ENCODE measurements at regions not wholly inside any gene's neighbourhood (a gene's known extent, or its start where the extent isn't known, plus 50 kb on each side); places are given as distances from the start of the nearest gene placed in this dataset.

DNA sequence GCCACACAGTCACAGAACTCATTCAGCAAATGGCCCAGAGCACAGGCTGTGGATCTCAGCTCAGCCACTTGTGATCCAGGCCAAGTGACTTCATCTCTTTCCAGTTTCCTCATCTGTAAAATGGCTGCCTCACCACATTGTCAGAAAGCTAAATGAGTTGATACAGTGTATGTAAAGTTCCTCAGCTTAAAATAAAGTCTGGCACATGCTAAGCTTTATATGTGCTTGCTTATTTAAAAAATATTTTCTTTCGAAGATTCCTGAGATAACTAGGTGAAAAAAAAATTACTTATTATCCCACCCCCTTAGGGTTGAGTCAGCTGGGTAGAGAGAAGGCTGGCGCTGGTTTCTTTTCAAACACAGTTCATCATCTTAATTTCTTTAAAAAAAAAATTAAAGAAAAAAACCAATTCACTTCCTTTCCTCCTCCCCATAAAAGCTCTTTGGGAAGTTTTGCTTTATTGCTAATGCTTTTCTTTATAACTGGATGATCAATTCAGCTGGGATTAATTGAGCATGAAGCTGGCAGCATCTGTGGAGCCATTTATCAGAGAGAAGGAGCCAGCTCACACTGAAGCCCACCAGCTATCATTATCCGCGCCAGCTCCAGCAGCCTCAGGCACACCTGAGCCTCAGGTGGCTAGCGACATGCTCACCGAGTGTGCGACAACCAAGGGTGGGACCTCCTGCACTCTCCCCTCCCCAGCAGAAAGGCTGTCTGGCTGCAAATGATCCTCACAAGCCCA, 354.9 kb downstream of the FOXO1 start:
- H3K27me3 Mint-ChIP-seq (ENCODE audit: low read depth), result no peaks in the 10 kb centered on the region
- H3K36me3 Mint-ChIP-seq (ENCODE audit: low read depth), result no peaks in the 10 kb centered on the region
- H3K27ac Mint-ChIP-seq, result no peak overlapping the region
- no peak overlapping the region for H3K4me3 Mint-ChIP-seq
- peaks cover 10% of the 10 kb centered on the region for H3K9me3 Mint-ChIP-seq
- peaks cover 6% of the 10 kb centered on the region for H3K4me1 Mint-ChIP-seq
- TF ChIP-seq, protein P1, sequence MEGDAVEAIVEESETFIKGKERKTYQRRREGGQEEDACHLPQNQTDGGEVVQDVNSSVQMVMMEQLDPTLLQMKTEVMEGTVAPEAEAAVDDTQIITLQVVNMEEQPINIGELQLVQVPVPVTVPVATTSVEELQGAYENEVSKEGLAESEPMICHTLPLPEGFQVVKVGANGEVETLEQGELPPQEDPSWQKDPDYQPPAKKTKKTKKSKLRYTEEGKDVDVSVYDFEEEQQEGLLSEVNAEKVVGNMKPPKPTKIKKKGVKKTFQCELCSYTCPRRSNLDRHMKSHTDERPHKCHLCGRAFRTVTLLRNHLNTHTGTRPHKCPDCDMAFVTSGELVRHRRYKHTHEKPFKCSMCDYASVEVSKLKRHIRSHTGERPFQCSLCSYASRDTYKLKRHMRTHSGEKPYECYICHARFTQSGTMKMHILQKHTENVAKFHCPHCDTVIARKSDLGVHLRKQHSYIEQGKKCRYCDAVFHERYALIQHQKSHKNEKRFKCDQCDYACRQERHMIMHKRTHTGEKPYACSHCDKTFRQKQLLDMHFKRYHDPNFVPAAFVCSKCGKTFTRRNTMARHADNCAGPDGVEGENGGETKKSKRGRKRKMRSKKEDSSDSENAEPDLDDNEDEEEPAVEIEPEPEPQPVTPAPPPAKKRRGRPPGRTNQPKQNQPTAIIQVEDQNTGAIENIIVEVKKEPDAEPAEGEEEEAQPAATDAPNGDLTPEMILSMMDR (IDR thresholded peaks at IDR 0.05; ENCODE audit: unreplicated experiment in 3 of 3), result no peak

GRCh38 chr13:40313269-40314200, 352.9 kb downstream of the FOXO1 start:
- Mint-ChIP-seq H3K4me1 (peaks cover 11% of the 10 kb centered on the region), H3K27ac (no peak overlapping the region), H3K27me3 (ENCODE audit: low read depth) (no peaks in the 10 kb centered on the region), H3K4me3 (no peak overlapping the region), H3K36me3 (ENCODE audit: low read depth) (no peaks in the 10 kb centered on the region), H3K9me3 (no peaks in the 10 kb centered on the region)
- TF ChIP-seq, protein P1 (IDR thresholded peaks at IDR 0.05; ENCODE audit: unreplicated experiment in 3 of 3), result no peak

DNA sequence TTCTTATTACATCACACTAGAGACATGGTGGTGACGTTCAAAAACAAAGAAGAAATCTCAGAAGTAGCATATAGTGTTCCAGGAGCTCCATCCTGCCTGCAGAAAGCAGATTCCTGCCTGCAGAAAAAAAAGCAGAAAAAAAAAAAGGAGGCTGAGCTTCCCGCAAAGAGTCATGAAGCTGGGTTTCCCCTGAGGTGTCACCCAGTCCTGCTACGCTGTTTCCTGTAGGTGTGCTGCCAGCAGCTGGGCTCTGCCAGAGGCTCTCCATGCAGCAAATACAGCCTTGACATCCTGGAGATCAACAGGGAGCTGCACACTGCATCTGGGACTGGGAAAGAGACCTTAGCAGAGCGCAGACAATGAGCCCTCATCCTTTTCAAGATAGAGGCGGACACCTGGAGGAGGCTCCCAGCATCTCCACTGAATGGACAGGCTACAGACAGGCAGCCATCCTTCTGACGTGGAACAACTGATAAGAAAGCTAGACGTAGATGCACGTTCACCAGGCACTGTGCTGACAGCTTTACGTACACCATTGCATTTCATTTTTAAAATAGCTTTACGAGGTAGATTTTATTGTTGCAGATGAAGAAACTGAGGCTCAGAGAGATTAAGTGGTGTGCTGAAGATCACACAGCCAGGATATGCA, 350.9 kb downstream of the FOXO1 start:
- Mint-ChIP-seq H3K27me3 (ENCODE audit: low read depth) (no peaks in the 10 kb centered on the region), H3K9me3 (no peaks in the 10 kb centered on the region), H3K27ac (no peak overlapping the region), H3K4me3 (no peak overlapping the region), H3K36me3 (ENCODE audit: low read depth) (no peaks in the 10 kb centered on the region), H3K4me1 (peaks cover 14% of the 10 kb centered on the region)
- TF ChIP-seq, protein P1 (IDR thresholded peaks at IDR 0.05; ENCODE audit: unreplicated experiment in 3 of 3), result no peak

DNA sequence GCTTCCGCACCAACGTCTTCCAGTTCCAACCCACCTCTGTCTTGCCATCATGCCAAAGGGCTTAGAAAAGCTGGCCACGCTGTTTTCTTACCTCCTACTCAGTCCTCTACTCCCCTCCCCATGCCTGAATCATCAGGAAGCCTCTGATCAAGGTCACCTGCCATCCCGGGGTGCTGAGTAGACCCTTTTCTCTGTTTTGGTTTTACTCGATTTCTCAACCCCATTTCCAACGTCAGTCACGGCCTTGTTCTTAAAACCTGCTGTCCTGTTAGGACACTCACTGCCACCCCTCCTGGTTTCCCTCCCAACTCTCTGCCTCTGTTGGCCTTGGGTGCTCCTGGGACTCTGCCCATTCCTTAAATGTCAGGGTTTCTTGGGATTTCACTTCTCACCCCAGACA, 350.1 kb downstream of the FOXO1 start:
- Mint-ChIP-seq H3K4me3 (no peak overlapping the region), H3K27me3 (ENCODE audit: low read depth) (no peaks in the 10 kb centered on the region), H3K36me3 (ENCODE audit: low read depth) (no peaks in the 10 kb centered on the region), H3K4me1 (peaks cover 14% of the 10 kb centered on the region), H3K27ac (no peak overlapping the region), H3K9me3 (no peaks in the 10 kb centered on the region)
- TF ChIP-seq, protein P1 (IDR thresholded peaks at IDR 0.05; ENCODE audit: unreplicated experiment in 3 of 3), result no peak

- H3K9me3 Mint-ChIP-seq, result no peaks in the 10 kb centered on the region
- no peak overlapping the region for H3K27ac Mint-ChIP-seq
- peaks cover 14% of the 10 kb centered on the region for H3K4me1 Mint-ChIP-seq
- H3K36me3 Mint-ChIP-seq (ENCODE audit: low read depth), result no peaks in the 10 kb centered on the region
- H3K4me3 Mint-ChIP-seq, result no peak overlapping the region
- H3K27me3 Mint-ChIP-seq (ENCODE audit: low read depth), result no peaks in the 10 kb centered on the region
- TF ChIP-seq, protein P1 (IDR thresholded peaks at IDR 0.05; ENCODE audit: unreplicated experiment in 3 of 3), result no peak
Measured at GRCh38 chr13:40317980-40318327, 348.5 kb downstream of the FOXO1 start.
